SU-DHL-6 (cell line): ENCODE measurements at regions not wholly inside any gene's neighbourhood (a gene's known extent, or its start where the extent isn't known, plus 50 kb on each side); places are given as distances from the start of the nearest gene placed in this dataset.
"Not testable (repeated sequence)": the region's sequence is repeated elsewhere in the genome, so short reads cannot be mapped to it uniquely, and the experiment has no call there.

Source experiments
- H2AFZ ChIP-seq: fragments of 200-600 bp; sonication (generic); 2 replicates; pipeline ENCODE4 v1.6.1; 2014; ENCODE audit warnings: low read depth, mild to moderate bottlenecking, moderate library complexity, mixed read lengths, antibody characterized with exemption, low read length; ENCODE audit not compliant: severe bottlenecking
- H3F3A ChIP-seq: fragments of 200-600 bp; shearing (Covaris generic); 2 replicates; pipeline ENCODE4 v1.6.0; 2016; ENCODE audit warnings: antibody characterized with exemption, mild to moderate bottlenecking; ENCODE audit not compliant: insufficient read depth
- H3K27ac ChIP-seq: fragments of 200-600 bp; sonication (generic); 2 replicates; pipeline ENCODE4 v1.5.1; 2016; ENCODE audit warnings: low read depth, mild to moderate bottlenecking, low read length, moderate library complexity, mixed read lengths
- H3K27me3 ChIP-seq: fragments of 200-600 bp; sonication (generic), shearing (Covaris generic); 2 replicates; pipeline ENCODE4 v1.6.0; 2014; ENCODE audit warnings: mild to moderate bottlenecking, low read length
- H3K36me3 ChIP-seq: fragments of 200-600 bp; sonication (generic); 2 replicates; pipeline ENCODE4 v1.6.1; 2014; ENCODE audit warnings: mild to moderate bottlenecking, low read length, mixed read lengths
- H3K4me2 ChIP-seq: fragments of 300-600, 200-600 bp; shearing (Covaris generic), sonication (generic); 2 replicates; pipeline ENCODE4 v1.6.0; 2014; ENCODE audit warnings: low read length, low read depth, mild to moderate bottlenecking; ENCODE audit not compliant: poor library complexity, severe bottlenecking
- H3K4me3 ChIP-seq: fragments of 200-600 bp; sonication (generic); 2 replicates; pipeline ENCODE4 v1.5.1; 2014; ENCODE audit warnings: antibody characterized with exemption, low read length, mild to moderate bottlenecking, mixed read lengths; ENCODE audit not compliant: insufficient read depth, poor library complexity, severe bottlenecking
- H3K79me2 ChIP-seq: fragments of 200-600 bp; sonication (generic); 2 replicates; pipeline ENCODE4 v1.6.1; 2014; ENCODE audit warnings: mild to moderate bottlenecking, low read length, moderate library complexity; ENCODE audit not compliant: insufficient read depth
- H3K9ac ChIP-seq: fragments of 200-600 bp; sonication (generic); 2 replicates; pipeline ENCODE4 v1.7.0; 2014; ENCODE audit warnings: mild to moderate bottlenecking, low read length
- H3K9me2 ChIP-seq: fragments of 200-600 bp; sonication (generic); replicated peaks from 2 replicates; pipeline ENCODE4 v1.6.1; 2014; ENCODE audit warnings: low read length; ENCODE audit not compliant: insufficient read depth
- H3K9me3 ChIP-seq: fragments of 200-600 bp; sonication (generic); 2 replicates; pipeline ENCODE4 v1.6.1; 2014; ENCODE audit warnings: low read length, mixed read lengths; ENCODE audit not compliant: insufficient read depth
- H4K20me1 ChIP-seq: fragments of 200-600 bp; sonication (generic); 2 replicates; pipeline ENCODE4 v1.6.1; 2014; ENCODE audit warnings: low read depth, mild to moderate bottlenecking, antibody characterized with exemption, low read length, moderate library complexity, mixed read lengths
- EZH2phosphoT487 ChIP-seq: fragments of 200-600 bp; sonication (generic), shearing (Covaris generic); conservative IDR thresholded peaks from 2 replicates; pipeline ENCODE4 v1.6.1; 2018; ENCODE audit warnings: mild to moderate bottlenecking, antibody characterized with exemption, low read length, moderate library complexity, mixed read lengths
- TF ChIP-seq, protein P1 (sequence below): fragments of 200-600 bp; sonication (generic); IDR thresholded peaks from one replicate; pipeline ENCODE4 v1.5.1; 2017; ENCODE audit warnings: antibody characterized with exemption, mild to moderate bottlenecking, low read length, moderate library complexity; ENCODE audit not compliant: insufficient read depth, poor library complexity, severe bottlenecking

DNA sequence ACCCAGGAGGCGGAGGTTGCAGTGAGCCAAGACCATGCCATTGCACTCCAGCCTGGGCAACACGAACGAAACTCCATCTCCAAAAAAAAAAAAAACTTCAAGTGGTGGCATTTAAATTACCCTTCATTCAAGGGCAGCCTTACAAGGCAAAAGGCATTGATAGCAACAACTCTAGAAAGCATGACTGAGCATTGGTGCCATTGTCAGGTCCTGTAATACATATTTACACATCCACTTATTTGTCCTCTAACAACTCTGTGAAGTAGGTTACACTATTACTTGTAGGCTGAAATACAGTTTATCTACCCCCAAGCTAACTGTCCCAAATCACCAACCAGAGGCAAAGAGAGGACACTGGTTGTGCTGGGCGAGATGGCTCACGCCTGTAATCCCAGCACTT is 52.7 kb upstream of the LARP1 start:
- TF ChIP-seq EZH2phosphoT487: no peak
- TF ChIP-seq, protein P1, sequence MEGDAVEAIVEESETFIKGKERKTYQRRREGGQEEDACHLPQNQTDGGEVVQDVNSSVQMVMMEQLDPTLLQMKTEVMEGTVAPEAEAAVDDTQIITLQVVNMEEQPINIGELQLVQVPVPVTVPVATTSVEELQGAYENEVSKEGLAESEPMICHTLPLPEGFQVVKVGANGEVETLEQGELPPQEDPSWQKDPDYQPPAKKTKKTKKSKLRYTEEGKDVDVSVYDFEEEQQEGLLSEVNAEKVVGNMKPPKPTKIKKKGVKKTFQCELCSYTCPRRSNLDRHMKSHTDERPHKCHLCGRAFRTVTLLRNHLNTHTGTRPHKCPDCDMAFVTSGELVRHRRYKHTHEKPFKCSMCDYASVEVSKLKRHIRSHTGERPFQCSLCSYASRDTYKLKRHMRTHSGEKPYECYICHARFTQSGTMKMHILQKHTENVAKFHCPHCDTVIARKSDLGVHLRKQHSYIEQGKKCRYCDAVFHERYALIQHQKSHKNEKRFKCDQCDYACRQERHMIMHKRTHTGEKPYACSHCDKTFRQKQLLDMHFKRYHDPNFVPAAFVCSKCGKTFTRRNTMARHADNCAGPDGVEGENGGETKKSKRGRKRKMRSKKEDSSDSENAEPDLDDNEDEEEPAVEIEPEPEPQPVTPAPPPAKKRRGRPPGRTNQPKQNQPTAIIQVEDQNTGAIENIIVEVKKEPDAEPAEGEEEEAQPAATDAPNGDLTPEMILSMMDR: no peak
- Histone ChIP-seq H3K9me2 (no peaks in the 10 kb centered on the region), H4K20me1 (no peaks in the 10 kb centered on the region), H3K79me2 (no peaks in the 10 kb centered on the region), H3K4me2 (no peak overlapping the region), H3K9ac (no peak overlapping the region), H3K27me3 (no peaks in the 10 kb centered on the region), H3K36me3 (no peaks in the 10 kb centered on the region), H3K27ac (no peak overlapping the region), H3K9me3 (no peaks in the 10 kb centered on the region), H3K4me3 (no peak overlapping the region), H2AFZ (no peak overlapping the region), H3F3A (no peaks in the 10 kb centered on the region)

DNA sequence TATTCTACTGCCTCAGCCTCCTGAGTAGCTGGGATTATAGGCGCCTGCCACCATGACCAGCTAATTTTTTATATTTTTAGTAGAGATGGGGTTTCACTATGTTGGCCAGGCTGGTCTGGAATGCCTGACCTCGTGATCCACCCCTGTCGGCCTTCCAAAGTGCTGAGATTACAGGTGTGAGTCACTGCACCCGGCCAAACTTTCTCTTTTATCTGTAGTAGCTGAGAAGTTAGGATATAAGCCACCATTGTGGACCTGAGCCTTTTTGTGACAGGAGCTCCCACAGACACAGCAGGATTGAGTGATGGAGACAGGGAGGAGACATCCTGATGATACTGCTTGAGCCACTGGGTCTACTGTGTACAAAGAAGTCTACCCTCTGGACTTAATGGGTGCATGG is 53.5 kb upstream of the LARP1 start:
- H4K20me1 ChIP-seq, H3F3A ChIP-seq, H3K9me3 ChIP-seq, H3K27me3 ChIP-seq, H2AFZ ChIP-seq, H3K4me3 ChIP-seq, H3K9ac ChIP-seq, H3K79me2 ChIP-seq, H3K36me3 ChIP-seq, H3K9me2 ChIP-seq, H3K4me2 ChIP-seq, H3K27ac ChIP-seq: not testable (repeated sequence)

GRCh38 chr5:154701181-154701580 is 54.0 kb upstream of the LARP1 start:
- Histone ChIP-seq H3K4me2 (no peak overlapping the region), H3K9me2 (no peaks in the 10 kb centered on the region), H3K9ac (no peak overlapping the region), H3K4me3 (no peak overlapping the region), H3K27me3 (no peaks in the 10 kb centered on the region), H3F3A (no peaks in the 10 kb centered on the region), H3K27ac (no peak overlapping the region), H4K20me1 (no peaks in the 10 kb centered on the region), H3K9me3 (no peaks in the 10 kb centered on the region), H2AFZ (no peak overlapping the region), H3K36me3 (no peaks in the 10 kb centered on the region), H3K79me2 (no peaks in the 10 kb centered on the region)
- TF ChIP-seq EZH2phosphoT487: no peak
- TF ChIP-seq, protein P1: no peak

DNA sequence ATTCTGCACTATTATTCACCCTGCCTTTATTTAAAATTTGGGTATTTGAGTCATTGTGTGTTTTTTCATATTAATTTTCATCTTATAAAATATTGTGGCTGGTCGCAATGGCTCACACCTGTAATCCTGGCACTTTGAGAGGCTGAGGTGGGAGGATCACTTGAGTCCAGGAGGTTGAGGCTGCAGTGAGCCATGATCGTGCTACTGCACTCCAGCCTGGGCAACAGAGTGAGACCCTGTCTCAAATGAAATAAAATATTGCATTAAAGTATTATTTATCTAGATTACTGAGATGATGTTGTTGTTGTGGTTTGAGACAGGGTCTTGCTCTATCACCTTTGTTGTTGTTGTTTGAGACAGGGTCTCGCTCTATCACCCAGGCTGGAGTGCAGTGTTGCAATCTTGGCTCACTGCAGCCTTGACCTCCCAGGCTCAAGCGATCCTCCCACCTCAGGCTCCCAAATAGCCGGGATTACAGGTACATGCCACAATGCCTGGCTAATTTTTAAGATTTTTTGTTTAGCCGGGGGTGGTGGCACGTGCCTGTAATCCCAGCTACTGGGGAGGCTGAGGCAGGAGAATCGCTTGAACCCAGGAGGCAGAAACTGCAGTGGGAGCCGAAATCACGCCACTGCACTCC is 54.8 kb upstream of the LARP1 start:
- not testable (repeated sequence) for H3K36me3 ChIP-seq

More for the DNA sequence above, 54.8 kb upstream of the LARP1 start:
- not testable (repeated sequence) for H3K4me3 ChIP-seq, H3K79me2 ChIP-seq, H3K4me2 ChIP-seq, H3K9me2 ChIP-seq, H3K27ac ChIP-seq, H2AFZ ChIP-seq, H3F3A ChIP-seq, H4K20me1 ChIP-seq, H3K27me3 ChIP-seq, H3K9me3 ChIP-seq, H3K9ac ChIP-seq
